Brain microvascular endothelial cell (primary cell): ENCODE measurements at regions not wholly inside any gene's neighbourhood (a gene's known extent, or its start where the extent isn't known, plus 50 kb on each side); places are given as distances from the start of the nearest gene placed in this dataset.

Experiments
- DNase-seq: peaks from one replicate; pipeline ENCODE4 v3.0.0-alpha.2; 2020
- H3K27ac ChIP-seq: fragments of 250-450 bp; sonication (Bioruptor Pico); 2 replicates; pipeline ENCODE4 v1.5.1; 2020; ENCODE audit warnings: mild to moderate bottlenecking, moderate library complexity
- H3K27me3 ChIP-seq: fragments of 250-450 bp; sonication (Bioruptor Pico); replicated peaks from 2 replicates; pipeline ENCODE4 v1.5.1; 2020; ENCODE audit warnings: mild to moderate bottlenecking
- H3K36me3 ChIP-seq: fragments of 250-450 bp; sonication (Bioruptor Pico); replicated peaks from 2 replicates; pipeline ENCODE4 v1.5.1; 2020; ENCODE audit warnings: mild to moderate bottlenecking
- H3K4me3 ChIP-seq: 2 replicates; pipeline ENCODE4 v1.5.1; 2011; ENCODE audit warnings: low read depth, mild to moderate bottlenecking, control low read depth, low read length, moderate library complexity
- CTCF ChIP-seq: IDR thresholded peaks from 2 replicates; pipeline ENCODE4 v1.5.1; 2011; ENCODE audit warnings: low read depth, mild to moderate bottlenecking, moderate library complexity, low read length, control low read depth, inconsistent platforms; ENCODE audit errors: missing control alignments
- in situ Hi-C: cut with HindIII; loops from 2 replicates; pipeline ENCODE4 v1.10.0; 2017; ENCODE audit warnings: low sequenced_read_pairs, low pct_ligation_motif_present

GRCh38 chr6:15804164-15805154 lies 141.6 kb upstream of the DTNBP1 start:
- Histone ChIP-seq H3K4me3 (no peak overlapping the region), H3K27ac (no peak overlapping the region), H3K27me3 (no peaks in the 10 kb centered on the region), H3K36me3 (no peaks in the 10 kb centered on the region)
- in situ Hi-C loops = no loop called here
- no peak for DNase-seq
- TF ChIP-seq CTCF = no peak

GRCh38 chr6:15802466-15802865 lies 139.6 kb upstream of the DTNBP1 start:
- no peak for TF ChIP-seq CTCF
- H3K27ac ChIP-seq = no peak overlapping the region
- H3K27me3 ChIP-seq = no peaks in the 10 kb centered on the region
- no peak overlapping the region for H3K4me3 ChIP-seq
- in situ Hi-C loops = no loop called here
- DNase-seq = no peak
- no peaks in the 10 kb centered on the region for H3K36me3 ChIP-seq

- Histone ChIP-seq H3K27me3 (no peaks in the 10 kb centered on the region), H3K4me3 (no peak overlapping the region), H3K27ac (no peak overlapping the region), H3K36me3 (no peaks in the 10 kb centered on the region)
- in situ Hi-C loops = no loop called here
- TF ChIP-seq CTCF = no peak
- no peak for DNase-seq
Observed at GRCh38 chr6:15801912-15802311, 139.1 kb upstream of the DTNBP1 start.

- in situ Hi-C loops = no loop called here
- no peaks in the 10 kb centered on the region for H3K36me3 ChIP-seq
- no peak for DNase-seq
- no peak overlapping the region for H3K27ac ChIP-seq
- H3K27me3 ChIP-seq = no peaks in the 10 kb centered on the region
- TF ChIP-seq CTCF = no peak
- no peak overlapping the region for H3K4me3 ChIP-seq
Observed at GRCh38 chr6:15800841-15801617, 138.2 kb upstream of the DTNBP1 start.

GRCh38 chr6:15798533-15799255 lies 135.9 kb upstream of the DTNBP1 start:
- DNase-seq = no peak
- H3K27me3 ChIP-seq = no peaks in the 10 kb centered on the region
- in situ Hi-C loops = no loop called here
- H3K27ac ChIP-seq = no peak overlapping the region
- no peak overlapping the region for H3K4me3 ChIP-seq
- TF ChIP-seq CTCF = no peak
- H3K36me3 ChIP-seq = no peaks in the 10 kb centered on the region
